GM19468 (cell line): ENCODE measurements at regions not wholly inside any gene's neighbourhood (a gene's known extent, or its start where the extent isn't known, plus 50 kb on each side); places are given as distances from the start of the nearest gene placed in this dataset.

Experiments
- ATAC-seq: cut with Tn5 transposase; IDR thresholded peaks from one replicate; pipeline ENCODE4 v1.9.1; 2021; ENCODE audit warnings: mild to moderate bottlenecking, moderate library complexity, moderate number of reproducible peaks; ENCODE audit not compliant: unreplicated experiment; ENCODE audit errors: extremely low read depth

DNA sequence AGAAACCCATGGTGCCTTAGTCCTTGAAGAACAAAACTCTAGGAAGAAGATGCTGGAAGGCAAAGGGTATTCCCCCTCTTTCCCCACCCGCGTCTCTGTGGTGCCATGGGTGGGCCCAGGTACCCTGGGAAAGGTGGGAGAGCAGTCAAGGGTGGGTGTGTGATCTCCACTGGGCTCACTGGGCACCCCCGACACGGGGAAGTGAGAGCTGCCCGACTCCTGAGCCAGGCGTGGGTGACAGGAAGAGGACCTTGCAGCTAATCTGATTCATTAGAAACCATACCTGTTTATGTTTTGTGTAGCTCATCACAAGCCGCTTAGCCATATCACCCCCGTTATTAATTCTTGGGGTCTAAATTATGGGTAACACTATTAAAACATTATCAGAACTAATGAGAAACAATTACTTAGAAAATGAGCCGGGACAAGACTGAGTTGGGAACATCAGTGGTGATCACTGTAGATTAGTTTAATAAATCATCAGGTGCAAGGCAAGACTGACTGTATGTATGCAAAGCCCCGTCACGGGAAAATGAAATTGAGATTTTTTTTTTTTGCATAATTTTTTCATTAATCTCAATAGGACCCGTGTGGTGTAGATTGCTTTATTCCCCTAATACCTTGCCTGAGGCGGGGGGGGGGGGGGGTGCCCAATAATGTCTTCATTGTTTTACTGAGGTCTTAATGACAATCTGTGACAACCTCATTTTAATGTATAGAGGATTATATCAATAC, 77.3 kb downstream of the ZIC5 start:
- no peak for ATAC-seq

DNA sequence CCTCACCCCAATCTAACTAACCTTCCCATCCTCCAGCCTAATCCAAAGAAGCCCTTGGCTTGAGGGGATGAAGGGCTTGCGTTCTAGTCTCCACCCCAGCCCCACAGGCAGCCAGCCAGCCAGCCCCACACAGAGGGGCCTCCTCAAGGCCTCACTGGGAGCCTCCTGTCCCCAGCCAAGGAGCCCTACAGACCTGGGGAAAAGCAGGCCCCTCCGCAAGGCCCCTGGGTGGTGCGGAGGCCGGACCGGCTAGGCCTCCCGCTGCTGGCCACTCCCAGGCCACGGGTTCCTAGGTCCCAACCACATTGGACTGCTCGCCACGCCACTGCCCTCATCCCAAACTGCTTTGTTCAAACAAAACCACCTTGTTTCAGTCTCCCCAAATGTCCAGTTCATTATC, 78.0 kb downstream of the ZIC5 start:
- ATAC-seq = no peak

DNA sequence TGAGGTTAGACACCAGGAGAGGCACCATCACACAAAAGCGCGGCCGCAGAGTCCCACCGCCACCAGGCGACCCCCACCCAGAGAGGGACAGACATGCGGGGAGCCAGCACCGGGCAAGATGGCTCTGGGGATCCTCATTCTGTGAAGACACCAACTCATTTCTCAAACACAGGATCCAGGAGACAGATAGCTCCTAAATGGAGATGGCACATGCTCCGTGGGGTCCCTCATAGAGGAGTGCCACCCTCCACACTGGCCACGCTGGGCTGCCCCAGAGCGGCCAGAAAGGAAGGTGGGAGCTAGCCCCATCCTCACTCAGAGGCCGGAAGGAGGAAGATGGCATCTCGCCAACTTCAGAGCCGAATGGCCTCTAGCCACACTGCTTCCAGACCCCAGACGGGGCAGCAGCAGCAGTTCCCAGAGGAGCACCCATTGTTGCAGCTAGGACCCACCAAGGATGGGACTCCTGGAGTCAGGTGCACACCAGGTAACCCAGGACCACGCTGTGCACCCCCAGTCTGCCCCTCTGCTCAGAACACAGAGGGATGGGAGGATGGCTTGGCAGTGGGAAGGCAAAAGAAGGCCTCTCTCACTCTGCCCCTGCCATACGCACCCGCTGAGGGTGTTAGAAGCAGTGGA, 78.6 kb downstream of the ZIC5 start:
- no peak for ATAC-seq

DNA sequence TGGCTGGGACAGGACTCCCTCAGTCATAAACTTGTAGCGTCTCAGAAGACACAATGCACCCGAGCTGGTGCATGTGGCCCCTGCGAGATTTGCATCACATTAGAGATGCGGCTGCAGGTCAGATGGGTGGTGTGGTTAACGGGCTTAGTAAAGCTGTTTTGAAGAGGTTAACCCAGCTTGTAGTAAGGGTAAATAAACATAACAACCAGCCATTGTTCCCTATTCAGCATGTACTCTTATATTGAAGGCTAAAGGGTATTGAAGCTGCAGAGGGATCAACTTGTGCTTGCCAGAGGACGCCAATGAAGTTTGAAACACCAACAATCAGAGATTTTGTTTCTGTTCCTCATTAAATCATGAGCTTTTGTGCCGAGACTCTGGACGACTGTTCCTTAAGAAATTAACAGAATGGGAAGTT, 79.4 kb downstream of the ZIC5 start:
- ATAC-seq = no peak

DNA sequence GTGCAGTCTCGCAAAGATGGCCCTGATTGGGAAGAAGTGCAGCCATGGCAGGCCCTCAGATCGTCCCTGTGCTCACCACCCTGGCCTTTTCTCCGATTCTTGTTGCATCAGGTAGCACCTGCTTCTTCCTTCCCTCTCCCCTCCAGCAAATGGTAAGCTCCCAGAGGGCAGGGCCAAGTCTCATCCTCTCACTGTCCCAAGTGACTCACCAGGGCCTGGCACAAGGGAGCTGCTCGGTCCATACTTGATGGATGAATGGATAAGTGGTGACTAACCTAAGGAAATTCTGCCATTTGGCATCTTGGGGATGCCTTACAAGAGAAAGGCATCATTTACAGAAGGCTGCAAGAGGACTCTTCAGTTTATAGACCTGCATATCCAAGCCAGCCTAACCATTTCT, 84.9 kb downstream of the ZIC5 start:
- no peak for ATAC-seq

DNA sequence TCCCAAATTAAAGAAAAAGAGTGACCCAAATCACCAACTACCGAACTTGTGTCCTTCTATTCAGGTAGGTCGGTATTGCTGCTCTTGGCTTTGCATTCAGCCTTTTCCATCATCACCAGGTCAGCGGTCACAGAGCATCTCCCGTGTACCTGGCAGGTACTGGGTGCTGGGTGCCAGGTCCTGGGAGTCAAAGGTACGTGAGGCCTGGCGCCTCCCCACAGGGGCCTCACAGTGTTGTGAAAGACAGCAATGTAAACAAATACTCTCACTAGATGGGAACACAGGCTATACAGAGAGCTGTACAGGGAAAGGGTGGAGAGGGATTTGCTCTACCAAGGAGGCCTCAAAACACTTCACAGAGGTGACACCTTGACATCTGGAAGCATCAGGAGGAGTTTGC, 86.7 kb downstream of the ZIC5 start:
- ATAC-seq = no peak

DNA sequence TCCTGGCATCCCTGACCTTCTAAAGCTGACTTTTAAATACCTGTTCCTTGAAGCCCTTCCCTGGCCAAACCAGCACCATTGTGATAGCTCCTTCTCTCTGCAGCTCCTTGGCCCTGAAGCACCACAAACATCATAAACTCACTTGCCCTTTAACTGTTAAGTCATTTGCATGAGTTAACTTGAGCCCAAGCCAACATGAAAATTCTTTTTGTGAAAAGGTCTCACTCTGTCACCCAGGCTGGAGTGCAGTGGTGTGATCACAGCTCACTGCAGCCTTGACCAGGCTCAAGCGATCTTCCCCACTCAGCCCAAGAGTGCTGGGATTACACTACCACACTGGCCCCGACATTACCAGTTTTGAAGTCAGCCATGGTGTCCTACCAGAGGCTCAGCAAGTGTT, 87.8 kb downstream of the ZIC5 start:
- ATAC-seq = no peak

DNA sequence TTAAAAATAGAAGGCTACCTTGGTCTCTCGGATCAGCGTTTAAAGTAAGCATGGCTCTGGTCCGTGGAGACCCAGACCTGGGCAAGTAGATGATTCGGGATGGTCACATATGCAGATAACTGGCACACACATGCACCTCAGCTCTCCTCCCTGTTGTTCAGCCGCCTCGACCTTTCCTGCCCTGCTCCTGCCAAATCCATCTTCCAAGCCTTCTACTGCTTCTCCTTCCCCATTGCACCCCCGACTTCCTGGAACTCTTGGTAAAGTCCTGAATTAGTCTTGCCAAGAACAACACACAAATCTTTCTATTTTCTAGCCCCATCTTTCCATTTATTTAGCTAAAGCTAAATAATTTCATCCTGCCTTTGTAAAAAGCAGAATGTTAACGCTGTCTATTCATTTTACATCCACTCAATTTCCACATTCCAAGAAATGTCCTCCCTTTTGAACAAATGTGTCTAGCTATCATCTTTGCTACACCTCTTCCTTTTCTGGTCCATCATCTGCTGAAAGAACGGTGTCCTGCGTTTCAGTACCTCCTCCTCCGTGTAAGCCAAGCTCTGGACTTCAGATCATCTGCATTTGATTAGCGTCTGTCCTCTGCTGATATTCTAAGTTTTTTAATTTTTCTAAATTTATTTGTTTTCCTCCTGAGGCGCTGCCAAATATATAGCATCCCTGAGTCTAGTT, 92.5 kb downstream of the ZIC5 start:
- no peak for ATAC-seq

DNA sequence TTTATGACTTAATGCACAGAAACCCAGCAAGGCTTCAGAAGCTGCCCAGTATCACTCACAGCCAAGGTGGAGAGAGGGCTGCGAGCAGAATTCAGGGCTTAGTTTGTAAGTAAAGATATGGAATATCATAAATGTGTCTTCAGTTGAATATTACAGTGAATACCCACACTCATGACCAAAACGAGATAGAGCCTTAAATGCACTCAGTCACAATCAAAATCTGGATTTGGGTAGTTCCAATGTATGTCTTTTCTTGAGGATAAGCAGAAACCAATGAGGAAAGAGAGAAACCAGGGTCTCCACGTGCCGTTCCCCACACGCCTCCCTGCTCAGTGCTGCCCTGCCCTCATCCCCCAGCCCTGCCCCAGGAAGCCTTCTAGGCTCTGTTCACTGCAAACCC, 94.9 kb downstream of the ZIC5 start:
- ATAC-seq = no peak

DNA sequence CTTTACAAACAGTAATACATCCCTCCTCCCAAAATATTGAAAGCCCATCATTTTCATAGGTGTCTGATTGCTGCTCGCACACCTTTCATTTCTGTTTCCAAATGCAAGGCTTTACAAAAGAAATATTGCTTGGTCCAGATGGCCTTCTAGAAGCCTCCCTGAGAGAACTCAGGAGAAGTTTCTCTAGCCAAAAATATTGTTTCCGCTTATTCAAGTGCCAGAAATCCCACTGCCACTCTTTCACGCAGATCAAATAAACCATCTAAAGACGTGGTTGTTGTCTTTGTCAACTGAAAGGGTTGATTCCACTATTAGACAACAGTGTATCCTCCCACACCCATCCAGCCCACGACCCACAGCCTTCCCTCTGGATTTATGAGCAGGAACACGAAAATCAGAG, 96.2 kb downstream of the ZIC5 start:
- ATAC-seq = no peak

DNA sequence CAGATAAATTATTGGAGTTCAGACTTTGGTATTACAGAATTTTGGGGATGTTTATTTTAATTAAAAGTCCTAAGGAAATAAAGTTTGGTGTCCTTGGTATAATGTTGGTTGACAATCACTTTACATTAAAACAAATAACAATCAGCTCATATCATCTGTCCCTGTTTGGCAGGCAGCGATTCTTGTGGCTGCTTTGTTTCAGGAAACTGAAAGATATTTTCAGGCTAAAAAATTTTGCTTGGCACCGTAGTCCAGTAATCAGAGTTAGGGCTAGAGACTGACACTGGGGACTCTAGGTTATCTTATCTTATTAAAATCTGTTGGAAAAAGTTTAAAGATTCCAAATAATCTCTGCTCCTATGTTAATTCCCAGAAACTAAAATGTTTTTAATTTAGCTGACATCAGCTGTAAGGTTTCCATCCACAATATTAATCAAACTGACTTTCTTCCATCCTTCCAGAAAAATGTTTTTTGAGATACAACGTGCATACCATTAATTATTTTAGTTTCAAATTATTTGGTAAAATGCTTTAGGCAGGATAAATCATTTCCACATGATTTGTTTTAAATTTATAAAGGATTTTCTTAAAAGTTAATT, 97.6 kb downstream of the ZIC5 start:
- ATAC-seq = no peak

DNA sequence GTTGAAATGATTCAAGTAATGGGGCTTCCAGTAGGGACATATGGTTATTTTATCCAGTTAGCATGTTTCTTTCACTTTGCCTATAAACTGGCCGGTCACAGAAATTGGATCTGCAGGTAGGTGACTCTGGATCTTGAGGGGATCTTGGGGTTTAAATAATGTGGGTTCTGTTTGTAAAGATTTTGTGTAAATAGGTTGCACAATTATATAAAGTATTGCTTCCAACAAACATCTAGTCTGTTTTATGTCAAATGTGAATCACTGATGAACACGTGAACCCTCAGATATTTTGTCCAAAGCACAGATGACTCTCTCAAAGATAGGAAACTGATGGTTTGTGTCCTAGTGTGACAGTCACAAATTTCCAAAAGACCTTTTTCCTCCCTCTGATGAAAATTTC, 98.4 kb downstream of the ZIC5 start:
- ATAC-seq = no peak

DNA sequence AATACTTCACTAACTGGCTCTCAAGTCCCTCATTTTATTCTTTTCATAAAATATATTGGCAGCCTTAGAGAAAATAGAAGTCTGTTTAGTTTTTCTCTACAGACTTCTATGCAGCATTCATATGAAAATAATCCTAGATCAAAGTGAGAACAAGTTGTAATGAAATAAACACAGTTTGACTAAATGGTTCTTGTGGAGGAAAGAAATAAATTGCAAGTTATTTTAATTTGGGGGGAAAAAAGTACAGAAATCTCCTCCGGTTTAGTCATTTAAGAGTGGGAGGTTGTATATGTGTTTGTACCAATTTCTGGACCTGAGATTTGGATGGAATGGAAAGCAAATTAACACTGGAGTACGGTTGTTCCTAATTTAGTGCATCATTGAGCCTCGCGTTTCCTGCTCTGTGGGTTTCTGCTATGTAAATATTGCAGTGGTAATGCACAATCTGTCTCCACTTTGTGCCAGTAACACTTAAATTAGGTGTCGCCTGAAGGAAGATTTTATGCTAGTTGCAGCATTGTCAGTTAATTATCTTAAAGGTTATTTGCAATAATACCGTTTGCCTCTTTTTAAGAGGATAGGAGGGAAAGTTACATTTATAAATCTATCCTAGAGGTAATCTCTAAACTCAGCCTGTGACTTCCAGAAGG, 100.2 kb downstream of the ZIC5 start:
- ATAC-seq = no peak

DNA sequence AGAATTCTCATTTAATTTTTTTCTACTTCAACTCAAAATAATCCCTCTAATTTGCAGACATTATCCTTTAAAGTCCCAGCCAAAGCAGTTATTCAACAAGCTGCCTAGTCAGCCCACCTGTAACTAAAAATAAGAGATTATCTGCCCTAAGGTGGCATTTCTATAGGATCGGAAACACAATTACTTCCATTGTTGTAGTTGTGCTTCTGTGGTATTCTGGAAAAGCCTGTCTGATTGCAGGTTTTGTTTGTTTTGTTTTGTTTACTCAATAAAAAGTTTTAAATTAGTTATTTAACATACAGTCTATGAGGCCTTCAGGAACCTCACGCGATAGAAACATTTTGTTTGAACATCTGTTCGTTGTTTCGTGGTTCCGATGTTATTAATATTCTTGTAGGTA, 101.0 kb downstream of the ZIC5 start:
- ATAC-seq = no peak

DNA sequence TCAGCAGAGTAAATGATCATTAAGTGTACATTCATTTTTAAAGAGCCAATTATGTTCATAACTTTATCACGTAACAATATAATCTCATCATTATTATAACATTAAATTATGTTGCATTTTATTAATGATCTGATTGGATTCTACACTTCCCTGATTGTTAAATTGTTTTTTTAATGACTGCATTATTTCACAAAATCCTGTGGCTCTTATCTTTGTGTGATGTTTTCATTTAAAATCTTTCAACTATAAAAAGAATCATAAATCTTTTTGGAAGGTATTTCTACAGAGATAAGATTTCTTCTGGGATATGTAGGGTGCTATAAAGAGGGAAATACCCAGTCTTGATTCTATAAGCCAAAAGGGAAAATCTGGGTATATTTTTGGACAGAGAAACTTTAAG, 101.7 kb downstream of the ZIC5 start:
- no peak for ATAC-seq

DNA sequence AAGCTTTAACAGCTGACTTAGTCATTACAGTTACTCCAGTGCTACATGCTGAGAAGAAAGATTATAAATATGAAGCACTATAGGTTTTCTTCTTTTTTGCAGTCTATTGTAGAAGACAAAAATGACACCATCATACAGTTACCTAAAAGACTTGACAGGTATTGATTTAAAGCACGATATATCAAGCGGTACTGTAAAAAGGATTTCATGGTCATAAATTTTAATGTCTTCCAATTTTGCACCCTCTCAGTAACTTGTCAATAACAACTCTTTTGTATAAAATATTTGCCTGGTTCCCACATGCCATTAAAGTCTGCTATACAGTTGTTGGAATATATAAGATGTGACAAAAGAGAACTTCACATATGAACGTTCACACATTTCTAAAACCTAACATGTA, 102.8 kb downstream of the ZIC5 start:
- ATAC-seq = no peak

DNA sequence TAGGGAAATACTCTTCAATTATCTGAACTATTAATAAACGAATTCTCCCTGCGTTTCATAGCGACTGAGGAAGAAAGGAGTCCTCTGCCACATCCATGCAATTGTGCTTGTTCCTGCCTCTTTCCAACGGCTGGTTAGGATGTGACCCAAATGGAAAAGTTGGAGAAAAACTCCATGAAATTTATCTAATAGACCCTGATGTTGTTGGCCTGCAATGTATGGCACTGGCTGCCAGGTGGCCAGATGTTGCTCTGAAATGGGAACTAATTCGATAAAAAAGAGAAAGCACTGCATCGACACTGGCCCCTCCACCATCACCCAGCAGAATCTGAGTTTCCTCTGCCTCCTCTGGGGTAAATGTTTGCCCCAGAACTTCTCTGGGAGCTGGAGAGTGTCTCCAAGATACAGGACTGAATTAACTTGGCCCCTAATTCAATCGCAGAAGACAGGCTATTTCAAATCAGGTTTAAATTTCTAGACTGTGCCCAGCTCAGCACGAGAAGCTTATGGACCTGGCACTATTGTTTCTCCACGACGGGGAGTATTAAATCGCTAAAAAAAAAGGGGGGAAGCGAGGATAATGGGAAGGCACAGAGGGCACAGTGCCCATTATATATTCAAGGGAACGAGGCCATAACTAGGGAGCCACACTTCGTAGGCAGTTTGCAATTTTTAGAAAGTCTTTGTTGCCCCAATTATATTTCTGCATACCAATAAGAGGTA, 103.9 kb downstream of the ZIC5 start:
- no peak for ATAC-seq

DNA sequence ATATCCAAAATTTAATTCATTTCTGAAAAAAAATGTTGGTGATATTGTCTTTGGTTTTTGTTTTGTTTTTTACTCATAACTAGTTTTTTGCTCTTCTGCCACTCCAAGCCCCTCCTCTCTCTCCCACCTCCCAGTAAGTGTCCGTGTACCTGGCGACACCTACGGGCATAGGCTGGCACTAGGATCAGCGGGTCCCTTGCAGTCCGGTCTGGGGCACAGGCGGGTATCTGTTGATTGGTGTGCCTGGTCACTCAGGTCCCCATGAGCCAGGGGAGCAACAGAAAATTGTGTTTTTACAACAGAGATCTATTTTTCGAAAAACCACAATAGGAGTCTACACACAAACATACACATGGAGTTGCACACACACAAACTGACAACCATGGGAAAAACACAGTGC, 104.8 kb downstream of the ZIC5 start:
- ATAC-seq = no peak

DNA sequence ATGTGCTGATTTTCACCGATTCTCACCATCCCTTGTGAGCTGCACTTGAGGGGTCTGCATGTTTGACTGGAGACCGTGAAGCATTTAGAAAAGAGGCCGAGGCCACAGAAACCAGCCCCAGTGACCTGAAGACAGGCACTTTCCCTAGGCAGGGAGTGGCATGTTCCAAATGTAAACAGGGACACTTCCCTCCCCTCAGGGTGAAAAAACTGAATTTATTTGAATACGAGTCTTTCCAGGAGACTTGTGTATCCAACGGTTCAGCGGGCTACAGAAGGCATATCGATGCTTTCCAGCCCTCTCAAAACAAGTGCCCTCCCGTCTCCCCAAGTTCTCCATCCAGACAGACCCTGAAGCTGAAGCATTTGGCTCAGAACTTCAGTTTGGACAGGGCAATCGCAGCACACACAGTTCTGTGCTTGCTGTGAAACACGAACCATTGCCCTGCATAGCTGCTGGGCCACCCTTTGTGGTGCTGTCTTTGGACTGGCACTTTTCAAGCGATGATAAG, 106.1 kb downstream of the ZIC5 start:
- ATAC-seq = no peak

DNA sequence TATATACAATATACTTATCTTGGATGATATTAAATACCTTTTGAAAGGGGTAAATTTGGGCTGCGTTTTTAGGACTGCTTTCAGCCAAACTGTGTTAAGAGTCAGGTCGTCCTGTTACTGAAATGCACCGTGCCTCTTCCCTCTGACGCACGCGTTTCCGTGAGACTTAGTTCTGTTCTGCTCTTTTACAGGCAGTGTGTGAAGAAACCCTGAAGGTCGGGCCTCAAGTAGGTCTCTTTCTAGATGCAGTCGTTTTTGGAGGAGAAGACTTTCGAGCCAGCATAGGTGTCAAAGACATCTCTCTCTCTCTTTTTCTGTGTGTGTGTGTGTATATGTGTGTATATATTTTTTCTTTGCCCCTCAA, 107.0 kb downstream of the ZIC5 start:
- no peak for ATAC-seq
